ENCODE measurements at regions not wholly inside any gene's neighbourhood (a gene's known extent, or its start where the extent isn't known, plus 50 kb on each side); places are given as distances from the start of the nearest gene placed in this dataset.

GRCh38 chr2:16962505-16962904, 296.9 kb upstream of the CYRIA start:
- TF ChIP-seq CTCF (IDR thresholded peaks at IDR 0.05), result no peak
- TF ChIP-seq POLR2A (IDR thresholded peaks at IDR 0.05), result no peak
